CD4-positive, alpha-beta T cell treated with Interleukin-6 for 4 hours (primary cell): ENCODE measurements at regions not wholly inside any gene's neighbourhood (a gene's known extent, or its start where the extent isn't known, plus 50 kb on each side); places are given as distances from the start of the nearest gene placed in this dataset.

Experiments
- DNase-seq: peaks from one replicate; pipeline ENCODE4 v3.0.0-alpha.2; 2020; ENCODE audit warnings: mixed read lengths

DNA sequence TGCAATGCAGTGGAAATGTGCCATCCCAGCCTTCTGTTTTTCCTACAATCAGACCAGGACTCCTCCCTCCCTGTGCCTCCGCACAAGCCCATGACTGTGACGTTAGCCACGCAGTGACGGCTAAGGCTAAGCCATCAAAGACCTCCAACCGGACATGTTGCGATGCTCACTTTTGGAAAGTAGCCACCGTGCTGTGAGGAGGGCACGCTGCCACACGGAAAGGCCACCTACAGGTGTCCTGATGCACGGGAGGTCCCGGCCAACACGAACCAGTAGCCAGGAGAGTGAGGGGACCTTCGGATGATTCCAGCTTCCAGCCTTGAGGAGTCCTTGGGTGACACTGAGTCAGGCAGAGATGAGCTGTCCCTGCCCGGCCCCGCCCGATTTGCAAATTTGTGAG is 53.9 kb downstream of the FOXL1 start:
- DNase-seq, result no peak

DNA sequence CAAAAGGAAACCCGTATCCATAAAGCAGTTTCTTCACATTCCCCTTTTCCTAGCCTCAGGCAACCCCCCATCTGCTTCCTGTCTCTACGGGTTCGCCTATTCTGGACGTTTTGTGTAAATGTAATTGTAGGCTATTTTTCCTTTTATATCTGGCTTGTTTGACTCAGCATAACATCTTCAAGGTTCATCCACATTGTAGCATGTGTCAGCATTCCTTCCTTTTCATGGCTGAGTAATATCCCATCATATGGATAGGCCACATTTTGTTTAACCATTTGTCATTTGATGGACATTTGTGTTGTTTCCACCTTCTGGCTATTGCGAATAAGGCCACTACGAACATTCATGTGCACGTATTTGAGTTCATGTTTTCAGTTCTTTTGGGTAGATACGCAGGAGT is 54.6 kb downstream of the FOXL1 start:
- no peak for DNase-seq

DNA sequence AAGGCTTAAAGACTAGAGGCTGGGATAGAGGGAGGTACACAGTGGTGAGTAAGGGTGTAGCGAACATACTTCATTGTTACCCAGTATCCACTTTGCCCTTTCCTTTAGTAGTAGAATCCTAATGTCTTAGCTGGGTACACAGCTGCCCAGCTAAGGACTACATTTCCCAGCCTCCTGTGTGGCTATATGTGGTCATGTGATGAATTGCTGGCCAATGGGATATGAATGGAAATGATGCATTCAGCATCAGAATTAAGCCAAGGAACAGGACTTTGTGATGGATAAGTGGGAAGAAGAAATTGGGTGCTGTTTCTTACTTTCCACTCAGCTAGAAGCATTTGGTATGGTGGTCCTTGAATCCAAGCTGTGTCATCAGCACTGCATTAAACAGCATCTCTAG is 55.9 kb downstream of the FOXL1 start:
- no peak for DNase-seq

DNA sequence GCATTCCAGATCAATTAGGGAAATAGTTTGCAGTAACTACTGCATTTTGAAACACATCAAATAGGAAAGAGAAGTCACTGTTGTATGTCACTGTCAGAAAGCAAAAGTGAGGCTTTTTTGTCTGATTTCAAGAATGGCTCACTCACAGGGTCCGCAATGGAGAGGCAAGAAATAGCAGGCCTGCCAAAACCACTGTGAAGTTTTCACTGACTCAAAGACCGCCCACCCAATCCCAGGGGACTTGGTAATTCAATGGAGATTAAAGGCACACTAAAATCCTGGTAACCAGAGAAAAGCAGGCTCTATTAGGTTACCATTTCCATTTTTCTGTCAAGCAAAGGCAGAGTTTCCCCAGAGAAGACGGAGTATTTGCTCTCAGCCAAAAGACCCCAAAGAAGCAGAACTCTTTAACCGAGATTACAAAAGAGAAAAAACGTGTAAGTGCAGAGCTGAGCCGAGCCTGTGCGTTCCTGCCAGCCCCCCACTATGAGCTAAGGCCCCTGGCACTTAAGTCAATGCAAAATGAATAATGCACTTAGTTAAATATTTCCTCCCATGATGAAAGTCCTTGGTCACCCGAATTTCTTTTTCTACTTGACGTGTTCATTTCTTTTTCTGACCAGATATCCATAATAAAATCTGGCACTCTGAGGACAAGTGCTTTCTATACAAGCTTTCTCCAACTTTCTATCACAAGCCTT is 57.0 kb downstream of the FOXL1 start:
- no peak for DNase-seq

DNA sequence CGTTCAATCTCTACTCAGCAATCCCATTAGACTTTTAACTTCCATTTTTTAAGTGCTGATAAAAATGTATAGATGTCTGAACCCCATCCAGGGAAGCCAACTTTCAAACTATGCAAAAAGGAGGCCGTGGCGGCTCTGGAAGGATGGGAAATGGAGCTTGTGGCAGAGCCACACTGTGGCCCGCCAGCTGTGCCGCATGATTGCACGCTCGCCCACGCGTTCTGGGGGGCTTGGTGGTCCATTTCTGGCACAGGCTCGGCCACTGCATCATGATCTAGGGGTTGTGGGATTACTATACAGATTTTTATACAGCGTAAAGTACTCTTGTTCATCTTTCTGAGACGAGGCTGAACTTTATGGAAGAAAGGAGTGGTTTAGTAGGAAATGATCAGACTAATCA is 57.6 kb downstream of the FOXL1 start:
- no peak for DNase-seq

DNA sequence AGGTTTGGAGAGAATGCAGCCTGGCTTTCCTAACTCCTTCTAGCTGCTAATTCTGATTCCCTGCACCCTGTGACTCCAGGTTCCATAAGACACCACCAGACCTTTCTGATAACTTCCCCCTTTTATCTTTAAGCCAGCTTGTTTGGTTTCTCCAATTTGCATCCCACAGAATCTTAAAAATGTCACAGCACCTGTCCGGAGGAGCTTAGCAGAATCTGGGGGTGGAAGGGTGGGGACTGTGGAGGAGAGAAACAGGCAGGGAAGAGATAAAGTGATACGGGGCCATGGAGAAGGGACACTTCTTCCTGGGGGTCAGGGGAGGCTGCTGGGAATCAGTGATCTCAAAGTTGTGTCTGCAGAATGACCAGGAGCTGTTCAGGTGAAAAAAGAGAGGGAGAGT is 59.4 kb downstream of the FOXL1 start:
- no peak for DNase-seq

DNA sequence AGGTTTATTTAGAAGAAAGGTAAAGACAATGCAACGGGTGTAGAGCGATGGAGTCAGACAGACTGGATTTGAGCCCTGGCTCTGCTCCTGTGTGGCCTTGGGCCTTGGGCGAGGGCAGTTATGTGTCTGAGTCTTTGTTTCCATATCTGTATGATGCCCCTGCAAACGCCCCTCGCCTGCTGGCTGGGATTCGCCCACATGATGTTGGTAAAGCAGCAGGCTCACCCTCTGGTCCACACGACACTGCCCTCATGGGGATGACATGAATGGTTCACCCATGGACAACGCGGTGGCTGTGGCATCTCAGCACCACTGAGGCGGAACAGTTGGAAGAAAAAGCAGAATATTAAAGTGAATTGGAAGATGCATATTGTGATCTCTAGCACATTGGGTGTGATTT is 60.3 kb downstream of the FOXL1 start:
- DNase-seq, result no peak

DNA sequence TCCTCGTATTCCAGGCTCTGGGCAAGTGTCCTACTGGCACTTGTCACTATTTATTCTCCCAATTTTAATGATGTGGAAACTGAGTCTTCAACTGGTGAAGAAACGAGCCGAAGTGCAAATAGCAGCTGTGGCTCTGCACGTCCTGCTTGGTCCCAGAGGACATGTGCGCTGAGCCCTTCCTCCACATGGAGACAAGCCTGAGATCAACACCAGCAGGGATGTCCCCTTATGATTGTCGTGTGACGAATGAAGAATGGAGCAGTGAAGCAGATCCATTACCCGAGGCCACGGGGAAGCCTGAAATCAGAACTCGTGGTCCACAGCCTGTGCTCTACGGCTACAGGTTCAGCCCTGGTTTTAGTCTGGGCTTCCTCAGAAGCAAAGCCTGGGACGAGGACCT is 61.0 kb downstream of the FOXL1 start:
- no peak for DNase-seq

DNA sequence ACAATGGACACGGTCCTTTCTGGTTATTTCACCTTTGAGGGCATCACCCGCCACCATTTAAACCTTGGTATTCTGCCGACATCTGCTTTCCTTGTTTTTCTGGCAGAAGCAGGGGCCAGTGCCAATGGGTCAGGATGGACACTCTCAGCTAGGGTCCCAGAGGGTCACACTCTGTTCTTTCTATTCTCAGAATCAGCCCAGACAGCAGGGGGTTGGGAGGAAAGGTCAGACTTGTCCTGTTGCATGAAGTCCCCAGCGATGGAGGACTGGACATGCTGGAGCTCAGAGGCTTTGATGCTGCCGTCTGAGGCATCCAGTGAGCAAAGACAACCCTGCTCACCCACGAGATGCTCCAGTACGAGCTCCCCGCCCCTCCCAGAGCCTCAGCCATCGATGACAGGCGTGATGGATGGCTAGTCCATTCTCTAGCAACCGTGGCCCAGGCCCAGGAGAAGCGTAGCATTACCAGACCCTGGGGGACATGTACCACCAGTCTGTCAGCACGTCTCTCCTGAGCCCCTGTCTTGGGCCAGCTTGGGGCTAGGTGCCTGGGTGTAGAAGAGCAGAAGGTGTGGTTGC is 62.0 kb downstream of the FOXL1 start:
- DNase-seq, result no peak

DNA sequence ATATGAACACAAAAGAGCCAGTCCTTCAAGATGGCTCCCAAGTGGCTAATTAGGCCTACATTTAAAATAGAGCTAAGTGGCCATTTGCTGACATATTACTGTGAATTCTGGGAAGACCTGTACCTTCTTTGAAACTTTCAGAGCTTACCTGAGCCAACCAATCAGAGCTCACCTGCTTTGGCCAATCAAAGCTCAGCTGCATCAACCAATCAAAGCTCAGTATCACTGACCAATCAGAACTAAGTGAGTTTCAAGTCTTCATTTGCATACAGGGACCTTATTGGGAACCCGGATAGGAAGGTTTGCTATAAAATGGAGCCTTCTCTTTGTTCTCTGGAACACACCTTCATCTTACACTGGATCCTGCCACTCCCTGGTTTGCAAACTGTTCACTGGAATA is 63.7 kb downstream of the FOXL1 start:
- DNase-seq, result no peak

DNA sequence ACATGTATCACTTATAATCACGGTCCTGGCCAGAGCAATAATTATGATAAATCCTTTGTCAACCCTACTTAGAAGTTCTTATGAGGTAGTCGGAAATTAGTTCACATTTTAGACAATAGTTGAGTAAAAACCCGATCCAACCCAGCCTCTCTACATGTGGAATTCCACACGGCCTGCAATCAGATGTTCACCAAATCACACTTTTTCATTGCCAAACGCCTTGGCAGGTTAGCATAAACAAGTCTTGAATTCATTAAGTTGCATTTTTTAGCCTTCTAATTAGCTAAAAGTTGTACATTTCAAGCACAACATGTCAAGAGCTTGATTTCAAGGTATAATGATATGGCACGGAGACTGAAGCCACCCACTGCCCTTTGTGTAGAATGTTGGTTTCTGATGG is 65.3 kb downstream of the FOXL1 start:
- DNase-seq, result no peak

DNA sequence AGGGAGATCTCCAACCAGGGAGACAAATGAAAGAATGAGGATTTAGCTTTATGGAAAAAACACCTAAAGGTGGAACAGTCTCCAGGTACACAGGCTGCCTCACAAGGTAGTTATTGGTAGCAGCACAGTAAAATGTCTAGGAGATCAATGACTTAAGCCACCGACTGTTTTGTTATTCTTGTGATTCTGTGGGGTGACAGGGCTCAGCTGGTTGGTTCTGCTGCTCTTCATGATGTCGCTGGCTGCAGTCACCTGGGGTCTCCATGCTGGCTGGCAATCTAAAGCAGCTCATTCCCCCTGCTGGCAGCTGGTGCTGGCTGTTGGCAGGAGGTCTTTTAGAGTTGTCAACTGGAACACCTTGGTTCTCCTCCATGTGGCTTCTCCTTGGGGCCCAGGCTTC is 69.2 kb downstream of the FOXL1 start:
- DNase-seq, result no peak

DNA sequence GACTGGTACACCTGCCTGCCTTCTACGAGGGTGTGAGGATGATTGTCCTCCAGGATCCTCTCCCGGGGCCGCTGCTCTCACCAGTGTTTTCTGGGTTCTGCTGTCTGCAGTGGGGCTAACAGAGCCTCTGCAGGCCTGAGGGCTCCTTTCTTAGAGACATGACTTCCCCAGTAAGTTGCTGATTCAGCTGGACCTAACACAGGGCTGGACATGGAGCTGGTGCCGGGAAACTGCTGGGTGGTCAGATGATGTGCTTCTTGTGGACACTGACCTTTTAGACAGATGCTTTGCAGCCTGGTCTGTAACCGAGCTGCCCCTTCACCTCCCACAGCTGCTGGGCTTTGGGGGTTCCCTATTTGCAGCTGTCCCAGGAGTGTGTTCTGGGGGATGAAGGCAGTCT is 71.5 kb downstream of the FOXL1 start:
- no peak for DNase-seq

DNA sequence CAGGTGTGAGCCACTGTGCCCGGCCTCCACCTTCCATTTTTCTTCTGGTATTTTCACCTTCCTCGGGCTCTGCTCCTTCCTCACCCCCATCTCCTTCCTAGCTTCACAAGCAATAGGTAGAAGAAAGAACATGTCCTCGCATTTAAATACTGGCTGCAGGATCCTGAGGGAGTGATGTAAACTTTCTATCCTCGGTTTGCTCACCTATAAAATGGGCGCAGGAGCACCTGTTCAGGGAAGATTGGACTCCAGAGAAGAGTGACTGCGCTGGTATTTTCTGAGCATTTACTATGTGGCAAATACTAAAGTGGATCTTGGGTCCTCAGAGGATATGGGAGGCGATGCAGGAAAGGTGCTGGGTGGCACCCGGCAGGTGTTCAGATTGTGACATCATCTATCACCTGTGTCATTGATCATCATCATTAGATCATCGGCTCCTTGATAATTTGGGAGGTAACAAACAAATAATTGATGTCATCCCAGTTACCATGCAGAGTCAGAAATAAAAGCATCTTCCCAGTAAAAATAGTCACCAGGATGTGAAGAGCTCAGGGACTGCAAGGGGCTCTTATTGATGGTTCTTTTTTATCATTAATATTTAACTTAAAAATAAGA is 72.8 kb downstream of the FOXL1 start:
- no peak for DNase-seq

DNA sequence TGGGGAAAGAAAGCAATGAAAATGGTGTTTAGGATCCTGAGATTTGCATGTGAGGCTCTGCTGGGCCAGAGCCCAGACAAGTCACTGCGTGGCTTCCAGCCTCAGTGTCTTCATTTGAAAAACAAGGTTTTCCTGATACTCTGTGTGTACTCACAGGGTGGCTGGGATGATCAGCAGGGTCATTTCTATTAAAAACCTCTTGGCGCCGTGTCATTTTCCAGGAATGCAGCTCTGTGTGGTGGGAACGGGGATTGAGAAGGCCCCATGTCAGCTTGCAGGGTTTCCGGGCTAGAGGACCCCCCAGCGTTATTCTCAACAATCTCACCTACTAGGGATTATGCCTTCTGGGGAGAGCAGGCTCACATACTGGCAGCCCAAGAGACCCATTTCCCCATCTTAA is 73.5 kb downstream of the FOXL1 start:
- no peak for DNase-seq

DNA sequence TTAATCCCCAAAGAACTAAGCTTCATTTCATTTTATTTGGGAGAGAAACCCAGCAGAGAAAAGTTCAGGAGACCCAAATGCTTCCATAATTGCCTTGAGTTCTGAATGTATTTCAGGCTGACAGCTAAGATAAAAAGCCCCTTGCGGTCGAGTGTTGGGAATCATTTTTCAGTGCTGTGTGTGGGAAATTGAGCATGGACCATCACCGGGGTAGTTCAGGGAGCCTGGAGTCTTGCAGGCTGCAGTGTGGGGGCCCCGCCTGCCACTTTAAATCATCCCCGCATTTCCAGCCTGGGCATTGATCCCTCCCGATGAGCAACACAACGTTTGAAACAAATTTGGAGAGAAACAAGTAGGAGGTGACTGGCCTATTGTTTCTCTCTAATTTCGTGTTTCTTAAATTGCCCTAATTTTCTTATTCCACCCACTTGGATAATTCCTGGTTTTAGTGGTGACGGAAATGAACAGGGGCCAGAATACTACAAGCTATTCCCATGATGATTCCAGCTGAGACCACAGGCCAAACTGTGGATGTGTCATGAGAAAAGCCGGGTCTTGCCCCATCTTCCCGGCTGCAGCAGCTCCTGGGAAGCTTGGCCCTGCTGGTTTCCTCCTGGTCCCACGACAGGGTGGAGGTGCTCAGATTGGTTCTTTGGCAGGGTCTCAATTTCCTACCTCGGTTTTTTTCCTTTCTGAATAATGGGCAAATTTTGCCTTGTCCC is 75.1 kb downstream of the FOXL1 start:
- no peak for DNase-seq

DNA sequence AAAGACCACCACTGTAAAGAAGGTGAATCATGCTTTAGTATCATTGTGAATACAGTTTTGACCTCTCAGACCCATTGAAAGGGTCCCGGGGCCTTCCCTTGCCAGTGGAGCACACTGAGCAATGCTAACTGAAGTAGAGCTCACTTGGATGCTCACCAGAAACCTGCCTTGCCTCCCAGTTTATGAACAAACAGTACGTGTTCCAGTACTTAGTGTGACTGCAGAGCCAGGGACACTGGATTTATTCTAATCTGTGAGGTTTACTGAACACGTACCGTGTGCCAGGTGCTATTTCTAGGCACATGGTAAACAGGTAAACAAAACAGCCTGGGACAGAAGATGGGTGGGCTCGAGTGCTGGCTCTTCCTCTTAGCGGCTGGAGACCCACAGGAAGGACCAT is 79.6 kb downstream of the FOXL1 start:
- DNase-seq, result no peak

DNA sequence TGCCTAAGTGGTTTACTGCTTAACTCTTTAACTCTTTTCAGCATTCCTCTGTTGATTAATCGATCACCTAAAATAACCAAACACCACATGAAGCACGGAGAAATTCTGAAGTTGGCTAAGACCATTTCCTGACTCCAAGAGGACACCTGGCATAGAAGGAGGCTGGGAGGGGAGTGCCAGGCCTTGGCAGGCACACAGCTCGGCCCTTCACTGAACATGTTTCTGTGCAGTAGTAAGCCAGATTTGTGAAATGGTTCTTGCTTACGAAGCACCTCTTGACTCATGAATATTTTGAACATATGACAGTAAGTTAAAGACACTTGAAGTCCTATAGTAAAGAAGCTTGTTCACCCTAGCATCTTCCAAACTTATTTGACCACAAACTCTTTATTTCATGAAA is 82.3 kb downstream of the FOXL1 start:
- no peak for DNase-seq

DNA sequence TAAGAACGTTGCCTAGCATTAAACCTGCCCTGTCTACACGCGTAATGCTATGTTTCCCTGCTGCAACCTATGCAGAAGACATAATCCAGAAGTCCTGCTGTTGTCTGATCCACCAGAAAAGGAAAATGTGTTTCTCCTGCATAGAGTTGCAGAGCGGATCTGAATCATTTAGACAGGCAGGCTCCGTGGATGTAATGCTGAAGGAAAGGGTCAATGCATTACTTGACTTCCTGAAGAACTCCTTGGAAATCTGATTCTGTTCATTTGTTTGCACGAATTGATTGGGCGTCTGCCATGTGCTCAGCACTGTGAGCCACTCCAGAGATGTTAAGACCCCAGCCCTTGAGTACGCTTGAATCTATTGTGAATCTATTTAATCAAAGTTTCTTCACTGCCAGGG is 83.4 kb downstream of the FOXL1 start:
- no peak for DNase-seq

DNA sequence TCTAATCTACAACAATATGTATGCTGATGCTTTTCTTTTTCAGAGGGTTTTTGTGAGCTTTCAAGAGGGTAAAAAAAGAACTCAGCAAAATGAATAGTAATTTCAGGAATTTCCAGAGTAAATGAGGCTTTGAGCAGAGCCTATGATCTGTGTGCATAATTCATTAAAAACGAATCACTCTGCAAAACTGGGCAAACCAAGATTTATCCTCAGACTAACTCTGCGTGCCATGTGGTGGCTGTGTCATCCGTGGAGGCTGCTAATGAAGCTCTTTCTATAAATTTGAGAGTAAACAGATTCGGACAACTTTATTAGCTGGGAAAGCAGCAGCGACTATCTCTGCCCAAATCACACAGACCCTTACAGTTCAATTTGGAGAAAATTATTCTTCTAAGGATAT is 83.8 kb downstream of the FOXL1 start:
- DNase-seq, result no peak

DNA sequence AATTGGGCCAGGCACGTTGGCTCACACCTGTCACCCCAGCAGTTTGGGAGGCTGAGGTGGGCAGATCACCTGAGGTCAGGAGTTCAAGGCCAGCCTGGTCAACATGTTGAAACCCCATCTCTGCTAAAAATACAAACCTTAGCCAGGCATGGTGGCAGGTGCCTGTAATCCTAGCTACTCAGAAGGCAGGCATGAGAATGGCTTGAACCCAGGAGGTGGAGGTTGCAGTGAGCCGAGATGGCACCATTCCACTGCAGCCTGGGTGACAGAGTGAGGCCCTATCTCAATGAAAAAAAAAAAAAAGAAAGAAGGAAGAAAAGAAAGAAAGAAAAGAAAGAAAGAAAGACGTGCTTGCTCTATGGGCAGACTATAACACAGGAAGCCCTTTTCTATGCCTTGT is 84.4 kb downstream of the FOXL1 start:
- DNase-seq, result no peak

DNA sequence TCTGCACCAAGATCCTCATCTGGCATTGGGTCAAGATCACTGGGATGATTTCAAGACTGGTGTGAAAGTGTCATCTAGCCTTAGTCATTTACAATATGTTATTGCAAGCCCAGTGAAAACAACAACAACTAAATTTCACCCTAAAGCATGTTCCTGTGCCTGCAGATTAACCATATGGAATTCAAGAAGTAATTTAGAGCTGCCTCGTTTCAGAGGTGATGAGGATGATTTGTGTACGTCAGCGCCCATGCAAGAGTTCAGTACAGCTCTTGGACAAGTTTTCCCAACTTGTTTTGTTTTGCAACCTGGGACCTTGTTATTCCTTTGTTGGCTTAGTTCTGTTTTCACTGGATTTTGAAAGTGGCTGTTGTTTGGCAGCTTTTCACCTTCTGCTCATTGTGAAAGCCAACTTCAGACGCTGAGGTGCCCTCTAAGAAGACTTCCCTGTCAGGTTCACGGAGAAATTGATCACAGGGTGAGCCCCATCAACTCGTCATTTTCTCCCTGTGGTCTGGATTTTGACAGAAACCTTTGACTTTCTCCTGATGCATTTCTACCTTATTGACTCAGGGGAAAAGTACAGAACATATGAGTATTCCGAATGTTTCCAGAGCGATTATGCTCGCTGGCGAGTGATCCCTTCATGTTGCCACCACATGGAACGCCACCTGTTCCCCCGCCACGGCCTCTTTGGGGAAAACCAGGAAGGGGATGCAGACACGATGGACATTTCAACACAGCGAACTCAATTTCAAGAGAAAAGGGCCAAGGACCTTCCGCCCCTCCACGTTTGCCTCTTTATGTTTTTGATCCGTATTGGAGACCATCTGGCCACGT is 85.6 kb downstream of the FOXL1 start:
- DNase-seq, result no peak
